ENCODE measurements at regions not wholly inside any gene's neighbourhood (a gene's known extent, or its start where the extent isn't known, plus 50 kb on each side); places are given as distances from the start of the nearest gene placed in this dataset.

DNA sequence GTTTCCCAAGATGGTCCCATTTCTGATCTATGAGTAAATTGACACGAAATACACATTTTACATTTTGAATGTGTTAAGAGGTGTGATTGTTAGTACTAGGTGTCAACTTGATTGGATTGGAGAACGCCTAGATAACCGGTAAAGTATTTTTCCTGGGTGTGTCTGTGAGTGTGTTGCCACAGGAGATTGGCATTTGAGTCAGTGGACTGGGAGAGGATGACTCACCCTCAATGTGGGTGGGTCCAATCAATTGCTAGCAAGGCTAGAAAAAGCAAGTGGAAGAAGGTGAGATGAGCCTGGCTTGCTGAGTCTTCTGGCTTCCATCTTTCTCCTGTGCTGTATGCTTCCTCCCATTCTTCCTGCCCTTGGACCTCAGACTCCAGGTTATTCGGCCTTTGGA, 960.7 kb upstream of the PCDH9 start:
- TF ChIP-seq, protein P1, sequence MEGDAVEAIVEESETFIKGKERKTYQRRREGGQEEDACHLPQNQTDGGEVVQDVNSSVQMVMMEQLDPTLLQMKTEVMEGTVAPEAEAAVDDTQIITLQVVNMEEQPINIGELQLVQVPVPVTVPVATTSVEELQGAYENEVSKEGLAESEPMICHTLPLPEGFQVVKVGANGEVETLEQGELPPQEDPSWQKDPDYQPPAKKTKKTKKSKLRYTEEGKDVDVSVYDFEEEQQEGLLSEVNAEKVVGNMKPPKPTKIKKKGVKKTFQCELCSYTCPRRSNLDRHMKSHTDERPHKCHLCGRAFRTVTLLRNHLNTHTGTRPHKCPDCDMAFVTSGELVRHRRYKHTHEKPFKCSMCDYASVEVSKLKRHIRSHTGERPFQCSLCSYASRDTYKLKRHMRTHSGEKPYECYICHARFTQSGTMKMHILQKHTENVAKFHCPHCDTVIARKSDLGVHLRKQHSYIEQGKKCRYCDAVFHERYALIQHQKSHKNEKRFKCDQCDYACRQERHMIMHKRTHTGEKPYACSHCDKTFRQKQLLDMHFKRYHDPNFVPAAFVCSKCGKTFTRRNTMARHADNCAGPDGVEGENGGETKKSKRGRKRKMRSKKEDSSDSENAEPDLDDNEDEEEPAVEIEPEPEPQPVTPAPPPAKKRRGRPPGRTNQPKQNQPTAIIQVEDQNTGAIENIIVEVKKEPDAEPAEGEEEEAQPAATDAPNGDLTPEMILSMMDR (IDR thresholded peaks at IDR 0.05; ENCODE audit: low read length), result no peak
- no peak for TF ChIP-seq EZH2phosphoT487 (IDR thresholded peaks at IDR 0.05; ENCODE audit: low read length)
